ENCODE measurements at regions not wholly inside any gene's neighbourhood (a gene's known extent, or its start where the extent isn't known, plus 50 kb on each side); places are given as distances from the start of the nearest gene placed in this dataset.

DNA sequence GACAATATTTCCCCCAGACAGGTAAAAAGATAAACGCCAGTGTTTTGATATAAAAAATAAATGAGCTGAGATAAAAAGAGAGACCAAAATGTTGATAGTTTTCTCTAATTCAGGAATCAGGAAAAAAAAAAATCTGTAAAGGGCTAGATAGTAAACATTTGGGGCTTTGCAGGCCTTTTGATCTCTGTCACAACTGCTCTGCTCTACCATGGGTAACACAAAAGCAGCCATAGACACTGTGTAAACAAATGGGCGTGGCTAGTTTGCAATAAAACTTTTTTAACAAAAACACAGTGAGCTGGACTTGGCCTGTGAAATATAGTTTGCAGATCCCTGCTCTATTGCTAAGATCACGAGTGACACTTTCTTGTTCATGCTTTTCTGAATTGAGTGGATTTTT is 219.1 kb upstream of the STXBP5 start (continued):
- TF ChIP-seq CREM (IDR thresholded peaks at IDR 0.05) (peak; percentile 83), CREM (CRISPR knock-in tag; IDR thresholded peaks at IDR 0.05) (no peak), ZNF12 (CRISPR knock-in tag; IDR thresholded peaks at IDR 0.05) (peak; percentile 69; the same call in 1 of the 2 replicates), HNRNPK (IDR thresholded peaks at IDR 0.05; ENCODE audit: low read depth, low read length, poor library complexity, severe bottlenecking) (no peak), ARNTL (CRISPR knock-in tag; IDR thresholded peaks at IDR 0.05) (0 out of 2 replicates have a peak, but pooled peaks have one; percentile 3), ATF7 (IDR thresholded peaks at IDR 0.05) (no peak), ATF7 (CRISPR knock-in tag; IDR thresholded peaks at IDR 0.05) (no peak), SIX1 (CRISPR knock-in tag; IDR thresholded peaks at IDR 0.05; ENCODE audit: borderline replicate concordance) (peak; percentile 85; the same call in 1 of the 2 replicates), ZNF891 (CRISPR knock-in tag; IDR thresholded peaks at IDR 0.05) (no peak), IRF2 (CRISPR knock-in tag; IDR thresholded peaks at IDR 0.05) (no peak; the same call in none of the 2 replicates), ZSCAN31 (CRISPR knock-in tag; IDR thresholded peaks at IDR 0.05; ENCODE audit: low read depth) (no peak), SKI (IDR thresholded peaks at IDR 0.05; ENCODE audit: partially characterized antibody) (no peak), GATAD1 (CRISPR knock-in tag; IDR thresholded peaks at IDR 0.05) (peak; percentile 28; the same call in 1 of the 2 replicates), FOXP1 (IDR thresholded peaks at IDR 0.05) (peak; percentile 79; the same call in 1 of the 2 replicates), FOXP1 (CRISPR knock-in tag; IDR thresholded peaks at IDR 0.05) (peak; percentile 96), YEATS2 (CRISPR knock-in tag; IDR thresholded peaks at IDR 0.05; ENCODE audit: borderline replicate concordance) (no peak), ZNF746 (CRISPR knock-in tag; IDR thresholded peaks at IDR 0.05) (no peak), POLR2AphosphoS2 (IDR thresholded peaks at IDR 0.05; ENCODE audit: low read depth, low read length) (no peak), ARNT2 (CRISPR knock-in tag; IDR thresholded peaks at IDR 0.05; ENCODE audit: low read depth) (no peak), ZNF549 (CRISPR knock-in tag; IDR thresholded peaks at IDR 0.05) (no peak), NCOR1 (IDR thresholded peaks at IDR 0.05; ENCODE audit: borderline replicate concordance, low read length) (peak; percentile 80; the same call in 1 of the 2 replicates), BCL6 (CRISPR knock-in tag; IDR thresholded peaks at IDR 0.05) (peak; percentile 89), ZNF614 (CRISPR knock-in tag; IDR thresholded peaks at IDR 0.05; ENCODE audit: borderline replicate concordance) (no peak), HNRNPUL1 (IDR thresholded peaks at IDR 0.05; ENCODE audit: low read depth, low read length) (no peak), GFI1 (CRISPR knock-in tag; IDR thresholded peaks at IDR 0.05; ENCODE audit: borderline replicate concordance) (peak; percentile 18; the same call in 1 of the 2 replicates), ZSCAN20 (CRISPR knock-in tag; IDR thresholded peaks at IDR 0.05; ENCODE audit: borderline replicate concordance) (no peak), SAP130 (CRISPR knock-in tag; IDR thresholded peaks at IDR 0.05; ENCODE audit: low read depth) (peak; percentile 69), TRIM24 (CRISPR knock-in tag; IDR thresholded peaks at IDR 0.05) (no peak)
- TF ChIP-seq, protein P1, sequence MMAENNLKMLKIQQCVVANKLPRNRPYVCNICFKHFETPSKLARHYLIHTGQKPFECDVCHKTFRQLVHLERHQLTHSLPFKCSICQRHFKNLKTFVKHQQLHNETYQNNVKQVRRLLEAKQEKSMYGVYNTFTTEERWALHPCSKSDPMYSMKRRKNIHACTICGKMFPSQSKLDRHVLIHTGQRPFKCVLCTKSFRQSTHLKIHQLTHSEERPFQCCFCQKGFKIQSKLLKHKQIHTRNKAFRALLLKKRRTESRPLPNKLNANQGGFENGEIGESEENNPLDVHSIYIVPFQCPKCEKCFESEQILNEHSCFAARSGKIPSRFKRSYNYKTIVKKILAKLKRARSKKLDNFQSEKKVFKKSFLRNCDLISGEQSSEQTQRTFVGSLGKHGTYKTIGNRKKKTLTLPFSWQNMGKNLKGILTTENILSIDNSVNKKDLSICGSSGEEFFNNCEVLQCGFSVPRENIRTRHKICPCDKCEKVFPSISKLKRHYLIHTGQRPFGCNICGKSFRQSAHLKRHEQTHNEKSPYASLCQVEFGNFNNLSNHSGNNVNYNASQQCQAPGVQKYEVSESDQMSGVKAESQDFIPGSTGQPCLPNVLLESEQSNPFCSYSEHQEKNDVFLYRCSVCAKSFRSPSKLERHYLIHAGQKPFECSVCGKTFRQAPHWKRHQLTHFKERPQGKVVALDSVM (CRISPR knock-in tag; IDR thresholded peaks at IDR 0.05) = no peak
- TF ChIP-seq, protein P2, sequence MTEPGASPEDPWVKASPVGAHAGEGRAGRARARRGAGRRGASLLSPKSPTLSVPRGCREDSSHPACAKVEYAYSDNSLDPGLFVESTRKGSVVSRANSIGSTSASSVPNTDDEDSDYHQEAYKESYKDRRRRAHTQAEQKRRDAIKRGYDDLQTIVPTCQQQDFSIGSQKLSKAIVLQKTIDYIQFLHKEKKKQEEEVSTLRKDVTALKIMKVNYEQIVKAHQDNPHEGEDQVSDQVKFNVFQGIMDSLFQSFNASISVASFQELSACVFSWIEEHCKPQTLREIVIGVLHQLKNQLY (CRISPR knock-in tag; IDR thresholded peaks at IDR 0.05) = 0 out of 2 replicates have a peak, but pooled peaks have one; percentile 40
- TF ChIP-seq, protein P3, sequence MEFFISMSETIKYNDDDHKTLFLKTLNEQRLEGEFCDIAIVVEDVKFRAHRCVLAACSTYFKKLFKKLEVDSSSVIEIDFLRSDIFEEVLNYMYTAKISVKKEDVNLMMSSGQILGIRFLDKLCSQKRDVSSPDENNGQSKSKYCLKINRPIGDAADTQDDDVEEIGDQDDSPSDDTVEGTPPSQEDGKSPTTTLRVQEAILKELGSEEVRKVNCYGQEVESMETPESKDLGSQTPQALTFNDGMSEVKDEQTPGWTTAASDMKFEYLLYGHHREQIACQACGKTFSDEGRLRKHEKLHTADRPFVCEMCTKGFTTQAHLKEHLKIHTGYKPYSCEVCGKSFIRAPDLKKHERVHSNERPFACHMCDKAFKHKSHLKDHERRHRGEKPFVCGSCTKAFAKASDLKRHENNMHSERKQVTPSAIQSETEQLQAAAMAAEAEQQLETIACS (CRISPR knock-in tag; IDR thresholded peaks at IDR 0.05) = no peak
- TF ChIP-seq, protein P4, sequence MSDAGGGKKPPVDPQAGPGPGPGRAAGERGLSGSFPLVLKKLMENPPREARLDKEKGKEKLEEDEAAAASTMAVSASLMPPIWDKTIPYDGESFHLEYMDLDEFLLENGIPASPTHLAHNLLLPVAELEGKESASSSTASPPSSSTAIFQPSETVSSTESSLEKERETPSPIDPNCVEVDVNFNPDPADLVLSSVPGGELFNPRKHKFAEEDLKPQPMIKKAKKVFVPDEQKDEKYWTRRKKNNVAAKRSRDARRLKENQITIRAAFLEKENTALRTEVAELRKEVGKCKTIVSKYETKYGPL (CRISPR knock-in tag; IDR thresholded peaks at IDR 0.05) = no peak
